RWPE1 (cell line): ENCODE measurements at regions not wholly inside any gene's neighbourhood (a gene's known extent, or its start where the extent isn't known, plus 50 kb on each side); places are given as distances from the start of the nearest gene placed in this dataset.
"Not testable (repeated sequence)": the region's sequence is repeated elsewhere in the genome, so short reads cannot be mapped to it uniquely, and the experiment has no call there.

Source experiments
- CTCF ChIA-PET: fragments of 350-600 bp; sonication (Branson Sonifier 250); formaldehyde crosslinking; extraction: SDS; loops from one replicate; lab custom pipeline; 2021; lab: Yijun Ruan, JAX
- POLR2A ChIA-PET: fragments of 400-600 bp; formaldehyde crosslinking; extraction: SDS; loops from one replicate; lab custom pipeline; 2020; ENCODE audit warnings: antibody characterized with exemption; ENCODE audit not compliant: low non-redundant PET; lab: Yijun Ruan, JAX
- DNase-seq: peaks from one replicate; pipeline ENCODE4 v3.0.0; 2012; ENCODE audit warnings: low spot score
- H3K27ac ChIP-seq: fragments of 450-650 bp; 2 replicates; pipeline ENCODE4 v1.5.1; 2017
- TF ChIP-seq, protein P1 (sequence below): fragments of 450-650 bp; conservative IDR thresholded peaks from 2 replicates; pipeline ENCODE4 v1.5.1; 2017; ENCODE audit warnings: low read depth, mild to moderate bottlenecking

DNA sequence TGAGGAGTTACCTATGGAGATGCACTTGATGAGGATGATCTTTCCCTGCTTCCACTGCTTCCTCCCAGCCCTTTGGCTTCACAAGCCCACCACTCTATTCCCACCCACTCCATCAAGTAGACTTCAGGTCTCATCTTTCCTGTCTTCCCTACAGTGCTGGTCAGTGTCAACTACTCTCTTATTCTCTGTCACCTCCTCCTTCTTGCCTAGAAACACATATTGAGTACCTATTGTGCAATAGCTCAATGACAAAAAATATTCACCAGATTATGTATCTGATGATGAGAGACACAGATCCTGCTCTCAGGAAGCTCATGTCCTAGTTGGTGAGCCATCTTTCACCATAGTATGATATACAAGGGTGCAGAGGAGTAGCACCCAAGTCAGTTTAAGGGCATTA is 82.2 kb upstream of the NFASC start:
- ChIA-PET POLR2A (no interaction called here), CTCF (interaction anchor here (1.2 to 2.2 kb wide), 3 partner anchors 19 to 223 kb away, joined by 3 to 7 read pairs (median 6); no protein-coding TSS in a partner anchor)
- TF ChIP-seq, protein P1, sequence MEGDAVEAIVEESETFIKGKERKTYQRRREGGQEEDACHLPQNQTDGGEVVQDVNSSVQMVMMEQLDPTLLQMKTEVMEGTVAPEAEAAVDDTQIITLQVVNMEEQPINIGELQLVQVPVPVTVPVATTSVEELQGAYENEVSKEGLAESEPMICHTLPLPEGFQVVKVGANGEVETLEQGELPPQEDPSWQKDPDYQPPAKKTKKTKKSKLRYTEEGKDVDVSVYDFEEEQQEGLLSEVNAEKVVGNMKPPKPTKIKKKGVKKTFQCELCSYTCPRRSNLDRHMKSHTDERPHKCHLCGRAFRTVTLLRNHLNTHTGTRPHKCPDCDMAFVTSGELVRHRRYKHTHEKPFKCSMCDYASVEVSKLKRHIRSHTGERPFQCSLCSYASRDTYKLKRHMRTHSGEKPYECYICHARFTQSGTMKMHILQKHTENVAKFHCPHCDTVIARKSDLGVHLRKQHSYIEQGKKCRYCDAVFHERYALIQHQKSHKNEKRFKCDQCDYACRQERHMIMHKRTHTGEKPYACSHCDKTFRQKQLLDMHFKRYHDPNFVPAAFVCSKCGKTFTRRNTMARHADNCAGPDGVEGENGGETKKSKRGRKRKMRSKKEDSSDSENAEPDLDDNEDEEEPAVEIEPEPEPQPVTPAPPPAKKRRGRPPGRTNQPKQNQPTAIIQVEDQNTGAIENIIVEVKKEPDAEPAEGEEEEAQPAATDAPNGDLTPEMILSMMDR, result no peak
- no peak for DNase-seq
- H3K27ac ChIP-seq, result no peak overlapping the region

DNA sequence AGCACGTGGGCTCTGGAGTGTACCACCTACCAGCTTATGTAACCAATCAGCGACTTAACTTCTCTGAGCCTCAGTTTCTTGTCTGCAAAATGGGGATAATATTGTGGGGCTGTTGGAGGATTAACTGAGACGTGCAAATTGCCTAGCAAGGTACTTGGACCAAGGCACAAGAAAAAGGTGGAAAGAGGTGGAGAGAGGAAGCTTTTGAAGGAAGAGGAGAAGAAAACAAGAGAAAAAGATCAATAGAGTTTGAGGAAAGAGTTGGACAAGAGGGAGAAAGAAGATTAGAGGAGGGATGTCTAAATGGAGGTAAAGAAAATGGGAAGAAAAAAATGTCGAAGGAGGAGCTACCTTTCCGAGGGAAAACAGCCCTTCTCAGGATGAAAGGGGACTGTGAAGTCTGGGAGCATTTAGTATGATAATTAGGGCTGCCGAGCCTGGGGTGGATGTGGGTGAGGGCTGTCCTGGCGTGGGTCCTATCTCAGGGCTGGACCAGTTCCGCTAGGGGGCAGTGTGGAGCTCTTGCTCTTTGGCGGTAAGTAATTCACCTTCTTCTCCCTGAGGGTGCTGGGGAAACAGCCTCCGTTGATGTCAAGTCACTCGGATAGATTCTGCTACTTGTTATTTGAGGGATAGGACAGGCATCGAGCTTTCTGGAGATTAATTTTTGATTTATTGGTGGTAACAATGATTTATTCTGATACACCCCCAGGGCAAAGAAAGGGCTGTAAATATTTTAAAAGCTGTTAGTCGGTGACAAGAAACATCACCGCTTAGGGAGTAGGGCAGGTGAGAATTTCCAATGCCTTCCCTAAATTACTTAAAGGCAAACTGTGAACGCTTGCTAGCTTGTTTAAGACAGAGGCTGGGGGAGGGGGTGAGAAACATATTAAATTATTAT is 79.0 kb upstream of the NFASC start:
- DNase-seq, result peak; percentile 77
- TF ChIP-seq, protein P1, result peak; percentile 54
- ChIA-PET POLR2A (no interaction called here), CTCF (interaction anchor here (0.5 to 5.6 kb wide), 40 partner anchors 8 to 534 kb away, joined by 3 to 56 read pairs (median 4); no protein-coding TSS in a partner anchor)
- no peak overlapping the region for H3K27ac ChIP-seq

DNA sequence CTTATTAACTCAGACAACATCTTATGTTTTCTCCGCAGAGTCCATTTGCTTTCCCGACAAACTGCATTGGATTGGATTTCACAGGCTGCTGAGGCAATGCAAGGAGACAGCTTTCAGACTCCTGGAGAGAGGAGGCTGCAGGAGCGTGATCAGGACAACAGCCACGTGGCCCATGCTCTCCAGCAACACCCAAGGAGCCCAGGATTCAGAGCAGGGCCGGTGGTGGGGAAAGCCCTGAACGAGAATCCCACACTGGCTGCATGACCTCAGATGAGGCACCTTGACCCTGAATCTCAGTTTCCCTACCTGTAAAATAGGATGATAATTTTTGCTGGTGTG is 78.3 kb upstream of the NFASC start:
- POLR2A ChIA-PET, result no interaction called here
- no peak overlapping the region for H3K27ac ChIP-seq

DNA sequence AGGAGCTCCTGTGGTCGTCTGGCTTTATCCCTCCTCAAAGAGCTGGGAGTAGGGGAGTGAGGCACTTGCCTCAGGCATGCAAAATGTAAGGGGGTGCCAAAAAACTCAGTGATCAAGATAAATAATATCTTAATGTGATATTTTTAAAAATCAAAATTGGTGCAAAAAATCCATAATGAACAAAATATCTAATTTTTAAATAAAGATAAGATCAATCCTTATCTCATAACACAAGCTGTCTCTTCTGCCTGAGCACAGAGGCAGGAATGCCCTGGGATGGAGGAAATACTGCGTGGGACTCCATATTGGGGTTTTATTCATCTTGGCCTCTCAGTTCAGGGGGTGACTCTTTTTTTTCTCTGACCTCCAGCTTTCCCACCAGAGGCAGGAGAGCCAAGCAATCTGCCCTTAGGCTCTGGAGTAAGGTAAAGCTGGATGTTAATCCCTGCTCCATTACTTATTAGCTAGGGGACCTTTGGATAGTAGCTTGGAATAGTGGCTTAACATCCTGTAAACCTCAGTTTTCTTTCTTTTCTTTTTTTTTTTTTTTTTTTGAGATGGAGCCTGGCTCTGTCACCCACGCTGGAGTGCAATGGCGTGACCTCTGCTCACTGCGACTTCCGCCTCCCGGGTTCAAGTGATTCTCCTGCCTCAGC is 77.3 kb upstream of the NFASC start:
- TF ChIP-seq, protein P1, result no peak
- ChIA-PET CTCF (interaction anchor here (0.7 to 5.6 kb wide), 7 partner anchors 14 to 228 kb away, joined by 3 to 56 read pairs (median 4); no protein-coding TSS in a partner anchor), POLR2A (no interaction called here)
- DNase-seq, result no peak
- H3K27ac ChIP-seq, result no peak overlapping the region

More for the DNA sequence above, 78.3 kb upstream of the NFASC start:
- CTCF ChIA-PET, result interaction anchor here (0.5 to 5.6 kb wide), 30 partner anchors 10 to 227 kb away, joined by 3 to 56 read pairs (median 4); no protein-coding TSS in a partner anchor
- no peak for DNase-seq
- TF ChIP-seq, protein P1, result no peak

DNA sequence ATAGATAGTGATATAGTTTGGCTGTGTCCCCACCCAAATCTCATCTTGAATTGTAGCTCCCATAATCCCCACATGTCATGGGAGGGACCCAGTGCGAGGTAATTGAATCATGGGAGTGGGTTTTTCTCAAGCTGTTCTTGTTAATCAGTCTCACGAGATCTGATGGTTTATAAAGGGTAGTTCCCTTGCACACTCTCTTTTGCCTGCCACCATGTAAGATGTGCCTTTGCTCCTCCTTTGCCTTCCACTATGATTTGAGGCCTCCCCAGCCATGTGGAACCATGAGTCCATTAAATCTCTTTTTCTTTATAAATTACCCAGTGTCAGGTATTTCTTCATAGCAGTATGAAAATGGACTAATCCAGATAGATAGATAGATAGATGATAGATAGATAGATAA is 73.8 kb upstream of the NFASC start:
- CTCF ChIA-PET, result interaction anchor here (2.9 kb wide), 1 partner anchor 11 kb away, joined by 15 read pairs; no protein-coding TSS in a partner anchor
- DNase-seq, H3K27ac ChIP-seq, POLR2A ChIA-PET: not testable (repeated sequence)

DNA sequence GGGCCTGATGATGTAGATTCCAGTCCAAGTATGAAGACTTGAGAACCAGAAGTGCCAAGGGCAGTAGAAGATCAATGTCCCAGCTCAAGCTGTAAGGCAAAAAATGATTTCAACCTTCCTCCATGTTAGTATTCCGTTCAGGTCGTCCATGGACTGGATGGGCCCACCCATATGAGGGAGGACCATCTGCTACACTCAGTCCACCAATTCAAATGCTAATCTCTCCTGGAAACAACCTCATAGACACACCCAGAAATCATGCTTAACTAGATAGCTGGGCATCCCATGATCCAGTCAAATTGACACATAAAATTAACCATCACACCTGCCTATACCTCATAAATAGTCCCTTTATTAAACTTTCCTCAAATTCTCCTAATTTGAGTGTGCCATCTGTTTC is 73.3 kb upstream of the NFASC start:
- POLR2A ChIA-PET, result no interaction called here
- H3K27ac ChIP-seq, result no peak overlapping the region
- CTCF ChIA-PET, result interaction anchor here (2.9 kb wide), 1 partner anchor 10 kb away, joined by 15 read pairs; no protein-coding TSS in a partner anchor
- DNase-seq, result no peak
- TF ChIP-seq, protein P1, result no peak
